OCI-LY7 (cell line): ENCODE measurements at regions not wholly inside any gene's neighbourhood (a gene's known extent, or its start where the extent isn't known, plus 50 kb on each side); places are given as distances from the start of the nearest gene placed in this dataset.

Source experiments
- BruUV-seq: library from RNA; stranded (reverse); fragments of 400-500 nt; replicated peaks from 2 replicates; lab custom pipeline; 2021; lab: Mats Ljungman, UMichigan
- CTCF ChIA-PET: fragments of 300-600 bp; sonication (Branson Sonifier 250); formaldehyde crosslinking; loops from one replicate; lab custom pipeline; 2022; ENCODE audit warnings: antibody characterized with exemption; ENCODE audit not compliant: unreplicated experiment; lab: Charles Lee
- POLR2A ChIA-PET: fragments of 300-600 bp; sonication (Branson Sonifier 250); formaldehyde crosslinking; loops from one replicate; lab custom pipeline; 2022; ENCODE audit warnings: antibody characterized with exemption; lab: Charles Lee
- DNase-seq: peaks from one replicate; pipeline ENCODE4 v3.0.0-alpha.2; 2015; ENCODE audit warnings: low spot score
- H2AFZ ChIP-seq: fragments of 200-600 bp; sonication (generic), shearing (Covaris generic); 2 replicates; pipeline ENCODE4 v1.6.1; 2014; ENCODE audit warnings: mild to moderate bottlenecking, antibody characterized with exemption, low read length, moderate library complexity
- H3K27ac ChIP-seq: fragments of 200-600 bp; sonication (generic); 2 replicates; pipeline ENCODE4 v1.5.1; 2014; ENCODE audit warnings: mixed run types, low read depth, mild to moderate bottlenecking, moderate library complexity, low read length, inconsistent platforms; ENCODE audit not compliant: poor library complexity, severe bottlenecking
- H3K36me3 ChIP-seq: fragments of 200-600 bp; sonication (generic); 2 replicates; pipeline ENCODE4 v1.6.1; 2014; ENCODE audit warnings: mild to moderate bottlenecking, antibody characterized with exemption, low read length, moderate library complexity, mixed read lengths; ENCODE audit not compliant: insufficient read depth
- H3K4me1 ChIP-seq: fragments of 200-600 bp; sonication (generic); 2 replicates; pipeline ENCODE4 v1.5.1; 2014; ENCODE audit warnings: mild to moderate bottlenecking, low read length; ENCODE audit not compliant: insufficient read depth, poor library complexity, severe bottlenecking
- H3K4me2 ChIP-seq: fragments of 200-600 bp; sonication (generic); 2 replicates; pipeline ENCODE4 v1.6.1; 2014; ENCODE audit warnings: mild to moderate bottlenecking, low read length
- H3K4me3 ChIP-seq: fragments of 200-600 bp; sonication (generic); 2 replicates; pipeline ENCODE4 v1.5.1; 2014; ENCODE audit warnings: mild to moderate bottlenecking, low read depth, low read length; ENCODE audit not compliant: poor library complexity, severe bottlenecking
- H3K79me2 ChIP-seq: fragments of 200-600 bp; sonication (generic); 2 replicates; pipeline ENCODE4 v1.6.1; 2016; ENCODE audit warnings: low read depth, mild to moderate bottlenecking, low read length, moderate library complexity, mixed read lengths; ENCODE audit not compliant: insufficient read depth
- H3K9me2 ChIP-seq: fragments of 200-600 bp; sonication (generic); 2 replicates; pipeline ENCODE4 v1.6.1; 2016; ENCODE audit warnings: mild to moderate bottlenecking, low read length, mixed read lengths; ENCODE audit not compliant: insufficient read depth
- H3K9me3 ChIP-seq: fragments of 200-600 bp; sonication (generic); 2 replicates; pipeline ENCODE4 v1.6.1; 2014; ENCODE audit warnings: mild to moderate bottlenecking, mixed run types, low read length, mixed read lengths
- H4K20me1 ChIP-seq: fragments of 200-600 bp; sonication (generic); 2 replicates; pipeline ENCODE4 v1.6.1; 2014; ENCODE audit warnings: mild to moderate bottlenecking, antibody characterized with exemption, low read length, moderate library complexity, mixed read lengths; ENCODE audit not compliant: insufficient read depth
- CTCF ChIP-seq: fragments of 200-600 bp; sonication (generic); conservative IDR thresholded peaks from 2 replicates; pipeline ENCODE4 v1.5.1; 2014; ENCODE audit warnings: mild to moderate bottlenecking, antibody characterized with exemption, low read length, moderate library complexity, mixed read lengths
- EZH2phosphoT487 ChIP-seq: fragments of 200-600 bp; sonication (generic); IDR thresholded peaks from 2 replicates; pipeline ENCODE4 v1.6.1; 2018; ENCODE audit warnings: low read depth, borderline replicate concordance, mild to moderate bottlenecking, mixed run types, antibody characterized with exemption, low read length, moderate library complexity, mixed read lengths
- intact Hi-C: fragments of 100-400 bp; cut with micrococcal nuclease; formaldehyde crosslinking; loops from one replicate; pipeline ENCODE4 v1.10.0; 2022; ENCODE audit not compliant: unreplicated experiment

DNA sequence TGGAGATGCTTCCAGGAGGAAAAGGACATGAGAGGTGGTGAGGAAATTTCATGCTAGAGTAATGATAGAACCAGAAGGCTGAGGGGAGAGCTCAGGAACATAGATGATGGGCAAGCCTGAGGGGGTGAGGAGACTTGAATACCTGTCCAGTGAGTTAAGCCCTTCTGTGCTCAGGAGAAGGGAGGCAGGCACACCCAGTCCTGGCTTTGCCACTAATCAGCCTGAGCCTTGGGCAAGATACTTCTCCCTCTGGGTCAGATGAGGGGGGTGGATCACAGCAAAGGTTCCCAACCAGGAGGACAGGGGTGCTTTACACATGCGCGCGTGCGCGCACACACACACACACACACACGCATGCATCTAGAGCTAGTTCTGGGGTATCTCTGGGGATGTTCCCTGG is 60.5 kb upstream of the KCNK12 start:
- no peak overlapping the region for H3K4me2 ChIP-seq
- CTCF ChIA-PET, result no interaction called here

DNA sequence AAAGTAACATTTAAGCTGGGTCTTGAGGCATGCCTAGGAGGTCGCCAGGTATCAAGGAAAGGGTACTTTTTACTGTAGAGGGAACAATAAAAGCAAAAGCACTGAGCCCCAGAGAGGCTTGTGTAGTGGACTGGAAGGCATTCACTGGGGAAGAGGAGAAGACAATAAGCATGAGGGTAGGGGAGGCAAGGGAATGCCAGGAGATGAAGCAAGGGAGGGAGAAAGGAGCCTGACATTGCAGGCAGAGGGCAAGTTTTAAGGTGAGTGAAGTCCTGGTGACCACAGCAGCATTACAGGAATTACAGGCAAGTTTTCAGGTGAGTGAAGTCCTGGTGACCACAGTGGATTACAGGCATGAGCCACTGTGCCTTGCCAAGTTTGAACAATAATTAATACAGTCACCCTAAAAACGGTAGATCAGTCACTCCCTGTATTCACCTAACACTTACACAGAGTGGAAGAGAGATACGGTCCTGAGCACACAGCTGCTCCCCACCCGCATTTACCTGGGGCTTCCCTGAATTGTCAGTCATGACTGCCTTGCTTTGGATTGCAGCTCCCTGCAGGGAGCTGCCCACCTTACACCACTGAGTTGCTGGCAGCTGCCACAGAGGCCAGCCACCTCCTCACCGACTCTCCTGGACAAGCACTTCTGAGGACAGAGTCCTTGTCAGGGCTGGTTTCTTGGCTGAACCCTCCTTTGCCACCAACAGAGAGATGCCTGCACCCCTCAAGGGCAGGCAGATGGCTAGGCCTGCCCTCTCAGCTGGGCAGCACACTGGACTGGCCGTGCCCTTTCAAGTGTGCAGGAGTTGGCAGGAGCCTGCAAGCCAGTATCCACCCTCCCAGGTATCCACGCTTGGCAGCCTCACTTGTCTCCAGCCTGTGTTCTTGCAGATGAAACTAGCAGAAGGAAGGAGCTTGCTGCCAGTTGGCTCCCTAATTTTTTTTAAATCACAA is 59.0 kb upstream of the KCNK12 start:
- Histone ChIP-seq H3K9me2 (no peaks in the 10 kb centered on the region), H3K79me2 (no peaks in the 10 kb centered on the region), H3K4me1 (peaks cover 2% of the 10 kb centered on the region), H4K20me1 (no peaks in the 10 kb centered on the region), H3K27ac (no peak overlapping the region), H3K9me3 (no peaks in the 10 kb centered on the region), H3K4me2 (no peak overlapping the region), H2AFZ (no peak overlapping the region), H3K36me3 (no peaks in the 10 kb centered on the region), H3K4me3 (no peak overlapping the region)
- POLR2A ChIA-PET, result interaction anchor here (0.9 kb wide), 1 partner anchor 14 kb away, joined by 3 read pairs; no protein-coding TSS in a partner anchor
- intact Hi-C loops, result no loop called here
- BruUV-seq, result no TSS peak
- CTCF ChIA-PET, result no interaction called here
- no peak for TF ChIP-seq CTCF
- no peak for DNase-seq

More for the DNA sequence above, 60.5 kb upstream of the KCNK12 start:
- intact Hi-C loops, result no loop called here
- POLR2A ChIA-PET, result interaction anchor here (2.2 kb wide), 1 partner anchor 8 kb away, joined by 9 read pairs; no protein-coding TSS in a partner anchor
- BruUV-seq, result no TSS peak
- Histone ChIP-seq H2AFZ (no peak overlapping the region), H3K4me3 (no peak overlapping the region), H4K20me1 (no peaks in the 10 kb centered on the region), H3K9me3 (no peaks in the 10 kb centered on the region), H3K36me3 (no peaks in the 10 kb centered on the region), H3K4me1 (peaks cover 7% of the 10 kb centered on the region), H3K79me2 (no peaks in the 10 kb centered on the region), H3K9me2 (no peaks in the 10 kb centered on the region), H3K27ac (no peak overlapping the region)
- no peak for DNase-seq
- TF ChIP-seq EZH2phosphoT487 (no peak), CTCF (no peak)

GRCh38 chr2:47628904-47629303 is 58.1 kb upstream of the KCNK12 start:
- Histone ChIP-seq H3K4me2 (no peak overlapping the region), H3K9me3 (no peaks in the 10 kb centered on the region), H3K27ac (no peak overlapping the region), H3K36me3 (no peaks in the 10 kb centered on the region), H3K9me2 (no peaks in the 10 kb centered on the region), H2AFZ (no peak overlapping the region), H3K79me2 (no peaks in the 10 kb centered on the region), H3K4me1 (peaks cover 7% of the 10 kb centered on the region), H4K20me1 (no peaks in the 10 kb centered on the region), H3K4me3 (no peak overlapping the region)
- POLR2A ChIA-PET, result no interaction called here
- no peak for TF ChIP-seq CTCF
- no peak for DNase-seq
- CTCF ChIA-PET, result no interaction called here
- intact Hi-C loops, result no loop called here
- no TSS peak for BruUV-seq
